GM19324 (cell line): ENCODE measurements at regions not wholly inside any gene's neighbourhood (a gene's known extent, or its start where the extent isn't known, plus 50 kb on each side); places are given as distances from the start of the nearest gene placed in this dataset.
"Not testable (repeated sequence)": the region's sequence is repeated elsewhere in the genome, so short reads cannot be mapped to it uniquely, and the experiment has no call there.

Source experiments
- ATAC-seq: cut with Tn5 transposase; IDR thresholded peaks from one replicate; pipeline ENCODE4 v1.9.1; 2021; ENCODE audit warnings: mild to moderate bottlenecking, moderate library complexity; ENCODE audit not compliant: unreplicated experiment, low FRiP score

DNA sequence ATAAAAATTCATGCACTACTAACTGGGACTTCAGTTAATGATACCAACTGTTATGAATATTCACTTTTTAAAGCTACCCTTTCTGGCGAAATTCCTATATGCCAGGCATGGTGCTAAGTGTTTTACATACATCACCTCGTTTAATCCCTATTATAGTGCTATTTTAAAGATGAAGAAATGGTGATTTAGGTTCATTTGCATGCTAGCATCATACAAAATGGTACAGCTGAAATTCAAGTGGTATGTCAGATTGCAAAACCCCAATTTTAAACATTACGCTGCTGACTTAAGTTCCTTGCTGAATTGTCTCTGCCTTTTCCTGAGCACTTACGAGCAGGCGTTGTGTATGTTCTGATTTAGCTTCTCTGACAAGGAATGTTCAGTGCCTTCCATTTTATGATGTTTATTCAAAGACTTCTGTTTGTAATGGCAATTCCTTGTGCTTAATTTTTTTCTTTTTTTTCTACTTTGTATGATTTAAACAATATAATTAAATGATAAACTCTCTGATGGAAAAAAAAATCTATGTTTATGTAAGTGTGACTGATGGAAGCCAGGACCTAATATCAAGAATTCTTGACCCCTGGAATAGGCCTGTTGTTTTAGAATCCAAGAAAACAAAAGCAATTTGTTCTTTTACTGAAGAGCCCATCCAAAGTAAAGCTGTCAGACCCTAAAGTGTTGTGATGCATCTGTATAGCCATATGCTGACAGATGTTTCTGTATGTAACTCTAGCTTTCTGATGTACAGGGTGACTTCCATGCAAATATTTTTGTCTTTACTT lies 148.1 kb downstream of the PCDH7 start:
- no peak for ATAC-seq

GRCh38 chr4:30869387-30869786 lies 149.2 kb downstream of the PCDH7 start:
- not testable (repeated sequence) for ATAC-seq

GRCh38 chr4:30870513-30870912 lies 150.3 kb downstream of the PCDH7 start:
- ATAC-seq: no peak

DNA sequence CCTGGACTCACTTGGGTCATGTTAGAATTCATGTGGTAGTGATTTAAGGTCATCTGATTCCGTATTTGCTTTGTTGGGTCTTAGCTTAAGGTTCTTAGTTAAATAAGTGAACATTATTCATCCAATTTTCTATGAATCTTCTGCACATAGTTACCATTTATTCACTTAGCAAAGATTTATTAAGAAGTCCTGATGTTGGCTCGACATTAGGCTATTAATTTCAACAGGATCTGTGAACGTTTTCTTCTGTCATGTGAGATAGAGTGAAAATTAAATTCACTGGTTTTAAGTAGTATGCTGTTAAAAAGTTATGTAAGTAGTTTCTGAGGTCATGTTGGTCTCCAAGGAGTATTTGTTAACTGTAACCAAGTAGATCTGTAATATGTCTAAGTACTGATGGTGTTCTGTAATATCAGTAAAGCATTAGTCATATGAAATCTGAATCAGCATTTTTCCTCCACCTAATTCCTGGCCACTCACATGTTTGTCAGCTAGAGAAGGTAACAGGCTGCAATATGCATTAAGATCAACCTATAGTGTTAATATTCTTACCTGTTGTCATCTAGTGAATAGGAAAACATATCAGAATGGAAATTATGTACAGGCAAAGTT lies 155.6 kb downstream of the PCDH7 start:
- no peak for ATAC-seq

DNA sequence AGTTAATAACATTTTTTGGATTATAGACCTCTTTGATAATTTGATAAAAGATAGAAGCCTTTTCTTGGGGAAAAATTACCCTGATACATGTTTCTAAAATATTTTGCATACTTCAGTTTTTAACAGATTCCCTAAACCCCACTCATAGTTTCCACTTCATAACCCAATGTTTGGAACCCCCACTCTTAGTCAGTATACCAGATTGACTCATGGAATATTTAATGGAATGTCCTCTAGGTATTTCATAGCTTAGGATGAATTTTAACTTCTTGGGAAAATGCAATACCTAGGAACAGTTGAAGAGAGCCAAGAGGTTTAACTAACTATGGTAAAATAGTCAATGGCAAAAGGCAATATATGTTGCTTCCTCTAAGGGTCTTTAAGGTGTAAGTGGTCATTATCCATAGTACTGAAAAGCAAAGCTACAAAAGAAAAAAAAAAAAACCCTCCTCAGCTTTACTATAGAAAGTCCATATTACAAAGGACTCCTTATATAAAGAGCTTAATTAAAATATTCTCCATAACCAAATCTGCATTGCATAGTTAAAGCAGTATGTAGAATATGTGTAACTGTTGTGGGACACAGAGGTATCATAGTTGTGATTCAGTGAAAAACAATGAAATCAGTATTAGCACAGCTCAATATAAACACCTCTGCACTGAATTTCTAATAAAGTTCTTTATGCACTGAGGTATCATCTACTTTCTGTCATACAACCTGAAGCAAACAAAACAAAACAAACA lies 159.9 kb downstream of the PCDH7 start:
- ATAC-seq: no peak

GRCh38 chr4:30881985-30882384 lies 161.8 kb downstream of the PCDH7 start:
- ATAC-seq: no peak

DNA sequence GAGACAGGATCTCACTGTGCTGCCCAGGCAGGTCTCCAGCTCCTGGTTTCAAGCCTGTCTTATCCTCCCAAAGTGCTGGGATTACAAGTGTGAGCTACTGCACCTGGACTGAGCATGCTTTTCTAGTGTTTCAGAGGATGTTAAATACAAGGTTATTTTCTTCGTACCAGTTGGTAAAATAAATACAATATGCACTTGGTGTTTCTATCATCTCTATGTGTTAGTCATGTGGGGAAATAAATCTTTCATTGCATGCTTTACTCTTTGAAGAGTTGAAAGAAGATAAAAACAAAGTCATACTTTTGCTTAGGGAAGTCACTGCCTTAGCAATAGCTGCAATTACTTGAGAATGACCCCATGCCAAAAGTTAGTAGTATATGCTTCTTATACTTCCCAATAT lies 162.3 kb downstream of the PCDH7 start:
- no peak for ATAC-seq

DNA sequence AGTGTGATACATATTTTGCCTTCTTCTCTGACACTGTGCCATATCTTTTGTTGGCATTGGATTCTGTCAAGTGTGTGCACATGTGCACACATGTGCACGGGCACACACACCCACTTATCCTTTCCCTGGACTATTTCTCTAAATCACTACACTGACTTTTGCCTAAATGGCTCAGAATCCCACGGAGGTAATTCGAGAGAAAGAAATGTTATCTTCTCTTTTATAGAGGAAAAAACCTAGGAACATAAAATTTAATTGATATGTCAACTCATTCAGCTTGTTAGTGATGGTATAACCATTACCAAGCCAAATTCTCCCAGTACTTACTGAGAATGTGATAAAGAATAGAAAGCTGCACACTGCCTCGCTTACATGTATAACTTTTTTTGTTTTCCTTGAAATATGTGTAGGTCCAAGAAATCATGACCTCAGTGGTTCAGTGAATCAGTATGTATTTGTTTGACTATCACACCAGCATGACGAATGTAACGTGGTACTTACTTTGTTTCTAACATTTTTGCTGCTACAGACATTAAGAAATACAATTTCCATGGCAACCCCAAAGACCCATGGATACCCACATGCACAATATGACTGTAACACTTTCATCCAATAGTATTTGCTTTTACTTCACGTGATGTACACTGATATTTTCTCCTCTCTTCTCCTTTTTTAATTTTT lies 163.0 kb downstream of the PCDH7 start:
- no peak for ATAC-seq

DNA sequence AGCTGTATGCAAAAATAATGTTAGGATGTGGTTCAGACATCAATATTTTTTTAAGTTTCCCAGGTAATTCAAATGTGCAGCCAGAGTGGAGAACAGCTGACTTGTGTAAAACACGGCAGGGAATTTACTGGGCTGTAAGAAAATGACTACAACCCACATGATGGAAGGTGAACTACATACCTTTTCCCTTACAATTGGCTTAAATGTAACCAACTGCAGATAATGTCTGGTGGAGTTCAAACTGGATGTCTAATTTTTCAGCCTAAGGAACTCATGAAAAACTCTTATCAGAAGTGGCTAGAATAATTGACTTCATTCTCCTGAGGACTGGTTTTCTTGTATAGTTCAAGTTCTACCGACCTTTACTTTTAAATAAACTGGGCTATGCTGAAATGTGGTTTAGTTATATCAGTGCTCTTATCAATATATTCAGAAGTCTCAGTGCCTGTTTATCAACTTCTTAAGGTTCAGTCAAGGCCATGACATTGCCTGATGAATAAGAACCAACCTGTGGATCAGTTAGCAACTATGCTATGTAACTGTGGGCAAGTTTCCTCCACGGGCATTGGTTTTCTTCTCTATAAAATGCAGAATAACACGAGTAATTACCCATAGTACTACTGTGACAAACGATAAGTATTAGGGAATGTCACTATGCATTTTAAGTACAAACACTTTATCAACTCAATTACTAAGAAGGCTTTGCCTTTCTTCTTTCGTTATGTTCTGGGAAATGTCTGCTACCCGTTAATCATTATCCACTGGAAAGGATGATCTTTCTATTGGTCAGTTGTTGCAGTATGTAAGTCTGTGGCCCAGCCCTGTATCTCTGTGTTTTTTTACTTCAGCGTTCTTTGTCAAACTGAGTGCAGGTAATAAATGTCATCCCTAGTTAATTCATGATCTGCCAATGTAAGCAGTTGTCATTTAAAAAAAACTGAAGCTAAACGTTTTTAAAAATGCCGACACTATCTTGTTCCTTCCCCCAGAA lies 181.6 kb downstream of the PCDH7 start:
- ATAC-seq: no peak

DNA sequence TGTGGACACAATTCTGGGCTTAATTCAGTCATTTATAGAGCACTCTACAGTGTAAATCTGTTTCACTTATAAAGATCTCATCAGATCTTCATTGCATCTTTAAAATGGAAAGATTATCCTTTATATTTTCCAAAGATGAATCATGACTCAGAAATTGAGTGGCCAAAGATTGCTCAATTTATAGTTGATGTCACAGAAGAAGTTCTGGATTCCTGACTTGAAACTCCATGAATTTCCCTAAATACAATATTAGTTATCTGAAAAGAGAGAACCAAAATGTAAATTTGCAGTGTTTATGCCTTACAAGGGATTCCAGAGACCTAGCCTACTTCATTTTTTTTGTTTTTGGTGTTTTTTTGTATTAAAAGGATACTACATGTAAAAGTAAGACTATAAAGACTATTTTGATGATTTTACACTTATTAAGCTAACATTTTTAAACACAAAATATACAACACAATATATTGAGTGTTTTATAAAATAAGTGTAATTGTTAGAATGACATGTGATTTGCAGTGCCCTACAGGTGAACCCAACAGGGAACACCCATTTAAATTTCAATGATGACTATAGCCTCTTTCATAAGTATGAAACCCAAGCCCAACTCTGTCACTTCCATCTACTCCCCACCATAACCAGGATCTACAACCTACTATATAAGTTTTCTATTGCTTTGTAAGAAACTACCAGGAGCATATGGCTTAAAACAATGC lies 183.5 kb downstream of the PCDH7 start:
- no peak for ATAC-seq

- no peak for ATAC-seq
Observed at GRCh38 chr4:30904215-30904555, 184.0 kb downstream of the PCDH7 start.

- ATAC-seq: no peak
Observed at GRCh38 chr4:30904588-30904987, 184.4 kb downstream of the PCDH7 start.

- ATAC-seq: no peak
Observed at GRCh38 chr4:30912098-30912714, 192.0 kb downstream of the PCDH7 start.

DNA sequence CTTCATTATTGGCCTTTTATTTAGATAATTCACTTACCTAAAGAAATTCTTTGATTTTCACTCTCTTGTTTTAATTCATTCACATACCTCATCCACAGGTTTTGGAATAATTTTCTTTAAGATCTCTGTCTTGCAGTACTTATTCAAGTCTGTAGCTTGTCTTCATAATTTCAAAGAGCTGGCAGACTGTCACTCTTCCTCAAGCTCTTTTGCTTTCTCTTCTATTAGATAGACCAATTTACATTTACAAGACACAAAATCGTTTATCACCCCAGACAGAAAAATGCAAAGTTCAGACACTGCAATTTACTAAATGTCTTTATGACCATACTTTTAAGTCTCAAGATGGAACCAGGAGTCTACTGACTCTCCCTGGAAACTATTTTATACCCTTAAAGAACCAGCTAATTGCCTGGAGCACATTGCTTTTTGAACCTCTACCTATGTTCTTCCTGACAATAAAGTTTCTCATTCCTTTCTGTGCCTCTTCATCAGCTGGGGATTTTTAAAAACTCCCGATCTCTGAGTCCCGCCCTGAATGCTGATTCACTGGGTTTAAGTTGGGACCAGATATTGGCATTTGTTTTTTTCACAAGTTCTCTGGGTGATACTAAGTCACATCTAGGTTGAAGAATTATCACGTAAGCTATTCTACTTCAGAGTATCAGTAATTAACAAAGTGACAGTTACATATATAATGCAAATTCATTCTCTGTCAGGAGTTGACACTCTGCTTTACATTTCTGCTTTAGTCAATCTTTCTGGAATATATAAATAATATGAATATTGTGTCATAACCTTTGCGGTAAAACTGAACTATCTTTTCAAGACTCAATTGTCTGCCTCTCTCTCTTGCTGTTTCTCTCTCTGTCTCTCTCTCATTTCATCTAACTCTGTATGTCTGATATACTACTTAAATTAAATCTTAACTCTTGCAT lies 196.4 kb downstream of the PCDH7 start:
- ATAC-seq: no peak

DNA sequence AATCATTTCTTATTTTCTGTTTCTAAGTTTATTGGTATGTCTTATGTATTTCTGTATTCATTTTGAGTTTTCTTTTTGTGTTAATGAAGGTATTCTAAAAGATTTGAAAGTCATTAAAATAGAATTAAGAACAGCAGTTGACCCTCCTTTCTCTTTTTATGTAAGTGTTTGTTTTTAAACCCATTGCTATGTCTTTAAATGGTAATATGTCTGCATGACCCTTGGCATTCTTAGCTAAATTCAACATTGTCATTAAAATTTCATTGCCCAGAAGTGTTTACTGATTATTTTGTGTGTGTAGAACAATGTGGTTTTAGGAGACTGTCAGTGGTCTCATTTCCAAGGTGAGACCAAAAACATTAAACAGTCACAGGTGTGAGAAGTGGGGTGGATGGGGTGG lies 197.8 kb downstream of the PCDH7 start:
- no peak for ATAC-seq

GRCh38 chr4:30919458-30919857 lies 199.3 kb downstream of the PCDH7 start:
- no peak for ATAC-seq

GRCh38 chr4:30920043-30920442 lies 199.9 kb downstream of the PCDH7 start:
- no peak for ATAC-seq

GRCh38 chr4:30922625-30923024 lies 202.5 kb downstream of the PCDH7 start:
- ATAC-seq: no peak
